HG02610 (cell line): ENCODE measurements at regions not wholly inside any gene's neighbourhood (a gene's known extent, or its start where the extent isn't known, plus 50 kb on each side); places are given as distances from the start of the nearest gene placed in this dataset.

Source experiments
- ATAC-seq: cut with Tn5 transposase; IDR thresholded peaks from one replicate; pipeline ENCODE4 v1.9.1; 2021; ENCODE audit warnings: mild to moderate bottlenecking, moderate library complexity; ENCODE audit not compliant: unreplicated experiment

DNA sequence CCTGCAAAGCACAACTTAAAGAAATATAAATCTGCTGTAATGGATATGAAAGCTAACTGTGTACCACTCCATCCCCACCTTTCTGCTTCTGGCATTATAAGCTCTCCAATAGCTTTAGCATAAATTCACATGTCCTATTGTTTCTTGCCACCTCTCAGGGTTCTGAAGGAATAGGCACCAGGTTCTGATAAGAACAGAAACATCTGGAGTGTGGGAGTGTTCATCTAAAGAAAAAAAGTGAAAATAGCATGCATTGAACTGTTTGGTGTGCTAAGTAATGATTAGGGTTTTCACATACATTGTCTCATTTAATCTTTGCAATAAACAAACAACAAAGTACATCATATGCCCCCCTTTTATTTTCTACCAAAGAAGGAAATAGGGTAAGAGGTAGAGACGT lies 72.3 kb downstream of the FAM76B start:
- no peak for ATAC-seq

DNA sequence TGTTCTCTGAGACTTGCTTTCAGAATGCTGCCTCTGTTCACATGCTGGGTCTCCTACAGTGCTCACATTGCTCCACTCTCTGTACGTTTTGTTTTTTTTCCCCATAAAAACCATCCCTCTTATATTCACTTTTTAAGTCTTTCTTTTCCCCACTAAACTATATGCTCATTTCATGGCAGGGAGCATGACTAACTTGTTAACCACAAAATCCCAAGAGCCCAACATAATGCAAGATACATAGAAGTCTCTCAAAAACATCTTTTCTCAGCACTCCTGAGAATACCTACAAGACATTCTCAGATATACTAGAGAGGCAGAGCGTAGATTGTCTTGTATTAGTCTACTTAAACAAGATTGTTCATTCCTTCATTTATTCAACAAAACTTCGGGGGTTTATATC lies 73.3 kb downstream of the FAM76B start:
- peak; percentile 21 for ATAC-seq

DNA sequence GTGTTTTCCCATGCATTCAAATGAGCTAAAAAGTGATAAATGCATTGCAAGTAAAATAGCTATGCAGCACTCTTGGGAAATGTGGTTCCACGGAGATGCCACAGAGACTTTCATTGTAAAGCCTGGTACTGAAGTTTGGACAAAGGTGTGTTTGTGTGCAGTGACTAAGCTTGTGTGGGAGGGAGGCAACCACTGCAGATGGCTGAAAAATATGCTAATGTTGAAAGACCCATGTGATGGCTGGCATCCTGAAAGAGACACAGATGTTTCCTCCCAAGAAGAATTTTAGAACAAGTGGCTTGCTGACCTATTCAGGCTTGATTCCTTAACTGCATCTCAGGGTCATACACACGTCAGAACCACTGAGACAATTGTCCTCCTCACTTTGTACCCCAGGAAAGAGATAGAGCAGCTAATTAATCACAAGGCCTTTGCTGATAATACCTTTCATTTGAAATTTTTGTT lies 73.8 kb downstream of the FAM76B start:
- ATAC-seq: peak; percentile 82

DNA sequence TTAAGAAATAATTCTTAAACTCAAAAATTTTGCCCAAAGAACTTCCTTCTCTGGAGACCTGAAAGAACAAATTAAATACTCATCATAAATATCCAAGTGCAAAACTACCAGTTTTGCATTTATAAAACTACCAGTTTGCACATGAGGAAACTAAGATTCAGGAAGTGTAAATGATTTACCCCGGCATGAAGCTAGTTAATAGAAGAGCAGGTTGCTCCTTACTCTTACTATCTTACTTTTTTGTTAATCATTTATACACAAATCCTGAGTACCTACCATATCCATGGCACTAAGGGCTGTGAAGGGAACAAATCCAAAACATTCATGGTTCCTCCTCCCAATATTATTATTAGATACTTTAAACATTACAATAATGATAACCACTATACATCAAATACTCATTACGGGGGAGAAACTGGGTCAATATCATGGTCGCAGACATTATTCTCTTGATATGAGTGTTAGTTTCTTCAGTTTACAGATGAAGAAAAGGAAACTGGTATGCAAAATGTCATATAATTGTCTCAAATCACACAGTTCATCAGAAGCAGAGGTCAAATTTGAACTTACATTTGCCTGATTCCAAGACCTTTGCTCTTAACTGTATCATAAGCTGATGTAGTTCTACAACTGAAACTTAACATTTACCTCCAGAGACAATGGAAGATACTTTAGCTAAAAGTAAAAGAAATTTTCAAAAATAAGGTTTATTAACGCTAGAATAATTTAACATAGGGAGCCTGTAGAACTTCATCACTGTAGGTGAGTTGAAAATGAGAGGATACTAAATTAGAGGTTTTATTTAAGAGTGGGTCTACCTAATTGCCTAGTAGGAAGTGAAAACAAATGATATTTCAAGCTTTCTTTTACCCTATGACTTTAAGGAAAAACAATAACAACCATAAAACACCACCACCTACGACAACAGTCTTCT lies 74.5 kb downstream of the FAM76B start:
- ATAC-seq: no peak

DNA sequence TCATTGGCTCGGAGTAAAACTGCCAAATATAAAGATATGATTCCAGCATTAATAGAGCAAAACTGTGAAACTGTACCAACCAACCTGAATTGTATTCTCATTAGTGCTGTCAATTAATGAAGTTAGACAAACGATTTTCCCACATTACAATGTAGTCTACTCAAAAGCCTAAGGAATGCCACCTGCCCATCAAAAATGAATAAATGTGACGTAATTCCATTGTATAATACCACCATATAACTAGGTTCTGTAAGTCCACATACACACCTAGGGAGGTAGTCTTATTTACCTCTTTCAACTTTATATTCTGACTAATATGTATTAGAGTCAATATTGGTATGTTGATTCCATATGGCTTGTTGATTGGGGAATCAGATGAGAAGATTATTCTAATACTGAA lies 76.2 kb downstream of the FAM76B start:
- ATAC-seq: no peak

DNA sequence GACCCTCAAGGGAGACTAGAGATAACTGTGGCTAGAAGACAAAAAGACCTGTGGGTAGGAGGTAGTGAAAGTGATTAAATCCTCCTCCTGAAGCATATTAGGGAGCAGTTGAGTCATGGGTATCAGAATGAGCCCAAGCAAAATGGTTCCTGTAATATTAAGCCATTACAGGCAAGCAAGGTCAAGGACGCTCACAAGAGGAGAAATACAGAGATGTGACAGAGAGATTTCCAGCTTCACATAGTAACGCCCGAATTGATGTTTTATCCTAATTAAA lies 77.7 kb downstream of the FAM76B start:
- peak; percentile 30 for ATAC-seq

DNA sequence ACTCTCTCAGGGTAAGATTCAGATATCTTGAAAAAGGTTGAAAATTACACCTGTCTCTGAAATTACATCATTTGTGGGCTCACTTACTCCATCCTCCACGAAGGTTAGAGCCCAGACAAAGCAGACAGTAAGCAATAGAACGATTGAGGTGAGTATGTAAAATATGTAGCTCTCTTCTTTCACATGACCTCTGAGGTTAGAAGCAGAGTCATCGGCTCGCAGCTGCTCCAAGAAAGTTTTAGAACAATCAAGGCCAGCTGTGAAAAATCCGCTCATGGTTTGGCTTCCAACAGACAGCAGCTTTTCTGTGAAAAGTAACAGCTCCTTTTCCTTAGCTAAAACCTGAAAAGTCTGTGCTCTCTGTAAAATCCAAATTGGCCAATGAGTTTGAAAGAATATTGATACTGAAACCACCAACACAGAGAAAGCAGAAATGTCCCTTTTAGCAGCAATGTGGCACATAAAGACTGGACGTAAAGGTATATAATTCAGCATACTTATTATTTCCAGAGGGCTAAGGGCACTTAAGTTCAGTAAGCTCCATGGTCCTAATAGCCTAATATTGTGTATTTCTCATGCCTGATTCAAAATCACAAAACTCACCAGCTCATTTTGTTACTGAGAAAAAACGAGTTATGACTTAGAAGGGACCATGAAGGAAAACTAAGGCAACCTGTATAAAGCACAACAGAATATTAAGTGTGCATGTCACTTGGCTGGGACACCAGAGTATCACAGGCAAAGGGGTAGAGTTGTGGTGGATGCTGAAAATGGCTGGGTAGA lies 78.2 kb downstream of the FAM76B start:
- ATAC-seq: peak; percentile 22

DNA sequence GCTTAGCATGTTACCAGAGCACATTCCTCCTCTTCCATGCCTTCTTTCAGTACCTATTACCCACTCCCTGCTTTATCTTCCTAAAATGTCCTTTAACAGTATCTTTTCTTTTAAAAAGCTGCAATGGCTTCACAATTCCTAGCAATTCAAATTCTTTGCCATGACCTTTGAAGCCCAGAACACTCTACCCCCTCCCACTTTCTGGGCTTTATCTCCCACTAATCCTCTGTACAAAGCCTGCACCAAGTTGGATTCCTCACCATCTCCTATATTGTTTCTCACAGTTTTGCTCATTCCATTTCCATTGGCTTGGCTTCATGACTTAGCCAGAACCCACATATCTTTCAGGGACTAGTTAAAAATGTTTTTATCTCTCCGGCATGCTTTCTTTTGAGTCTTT lies 80.9 kb downstream of the FAM76B start:
- ATAC-seq: no peak

DNA sequence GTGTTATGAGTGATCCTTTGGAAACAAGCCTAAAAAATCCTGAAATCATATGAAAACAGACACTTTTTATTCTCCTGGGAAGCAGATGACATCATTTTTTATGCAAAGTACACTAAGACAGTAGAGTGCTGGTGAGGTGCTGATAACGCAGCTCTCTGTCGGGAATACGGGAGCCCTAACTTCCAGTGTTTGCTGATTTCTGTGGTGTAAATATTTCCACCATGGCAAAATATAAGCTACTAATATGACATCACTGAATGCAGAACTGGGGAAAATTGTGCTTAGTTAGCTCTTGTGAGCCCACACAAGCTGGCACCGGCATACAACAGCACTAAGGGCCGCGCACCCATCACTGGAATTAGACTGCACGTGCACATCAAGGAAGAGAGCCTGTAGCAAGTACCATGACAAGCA lies 82.6 kb downstream of the FAM76B start:
- no peak for ATAC-seq

DNA sequence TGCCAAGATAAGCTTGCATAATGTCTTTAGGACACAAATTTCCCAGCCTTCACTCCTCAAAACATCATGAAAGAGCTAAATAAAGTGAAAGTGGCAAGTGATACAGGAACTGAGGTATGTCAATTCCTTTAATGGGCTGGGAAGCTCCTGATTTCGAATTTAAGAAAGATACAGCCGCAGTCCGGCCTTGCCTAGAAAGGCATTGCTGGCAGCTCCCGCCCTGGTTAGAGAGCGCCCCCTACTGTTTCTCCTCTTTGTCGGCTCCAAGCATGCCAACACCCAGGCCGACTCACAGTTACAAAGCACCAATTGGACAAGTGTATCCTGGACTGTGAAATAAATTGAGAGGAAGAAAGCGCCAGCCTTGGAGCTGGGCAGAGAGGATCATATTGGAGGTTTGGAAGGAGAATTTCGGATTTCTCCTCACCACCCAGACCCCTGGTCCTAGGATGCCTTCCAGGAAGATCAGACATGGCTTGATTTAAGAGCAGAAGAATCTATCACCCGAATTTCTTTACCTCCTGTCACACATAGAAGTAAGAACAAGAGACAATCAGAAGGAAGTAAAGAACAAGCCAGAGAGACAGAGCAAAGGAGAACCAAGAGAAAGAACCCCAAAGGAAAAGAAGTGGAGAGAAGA lies 84.0 kb downstream of the FAM76B start:
- ATAC-seq: peak; percentile 87

DNA sequence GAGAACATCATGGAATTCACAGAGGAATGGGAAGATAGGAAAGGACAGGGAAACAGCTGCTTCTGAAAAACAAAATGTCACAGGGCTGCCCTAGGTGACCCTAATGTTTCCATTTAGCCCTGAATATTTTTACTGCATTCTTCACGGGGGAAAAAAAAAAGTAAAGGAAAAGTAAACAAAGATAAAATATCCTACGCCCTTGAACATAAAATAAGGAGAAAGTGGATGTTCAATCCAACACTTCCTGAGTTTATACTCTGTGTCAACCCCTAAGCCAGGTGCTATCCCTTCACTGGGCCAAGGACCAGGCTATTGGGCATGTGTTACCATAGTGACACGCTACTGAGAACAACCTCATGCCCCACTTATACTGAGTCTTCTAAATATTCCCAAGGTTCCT lies 84.7 kb downstream of the FAM76B start:
- ATAC-seq: no peak

DNA sequence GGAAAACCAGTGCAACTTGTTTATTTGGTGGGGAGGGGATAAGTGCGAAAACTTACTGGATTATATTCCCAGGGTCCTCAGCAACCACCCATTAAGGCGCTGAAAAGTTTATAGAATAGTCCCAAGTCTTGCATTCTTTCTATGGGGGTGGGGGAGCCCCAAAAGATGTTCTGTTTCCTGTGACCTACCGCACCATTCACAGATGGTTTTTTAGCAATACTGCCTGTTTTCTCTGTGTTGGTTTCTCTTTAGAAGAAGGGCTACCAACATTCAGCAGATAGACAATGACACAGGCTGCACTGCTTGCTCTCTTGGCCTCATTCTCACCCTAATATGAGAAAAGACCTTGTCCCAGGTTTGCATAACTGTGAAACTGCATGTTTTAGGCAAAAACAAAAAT lies 86.5 kb downstream of the FAM76B start:
- ATAC-seq: no peak

DNA sequence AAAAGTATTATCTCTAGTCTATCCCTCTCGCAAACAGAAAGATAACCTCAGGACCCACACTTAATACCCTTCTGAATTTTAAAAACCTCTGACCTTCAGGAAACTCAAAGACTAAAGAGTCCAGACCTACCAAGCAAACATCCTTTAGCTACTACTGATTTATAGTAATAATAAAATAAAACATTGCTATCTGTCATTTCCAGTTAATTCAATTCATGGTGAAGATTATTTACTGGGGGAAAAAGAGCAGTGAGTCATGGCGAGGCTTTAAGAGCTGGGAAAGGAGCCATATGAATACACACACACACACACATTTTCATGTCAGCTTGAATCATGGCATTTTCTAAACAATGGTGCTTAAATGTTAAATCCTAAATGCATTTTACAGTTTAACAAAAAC lies 87.1 kb downstream of the FAM76B start:
- ATAC-seq: no peak

DNA sequence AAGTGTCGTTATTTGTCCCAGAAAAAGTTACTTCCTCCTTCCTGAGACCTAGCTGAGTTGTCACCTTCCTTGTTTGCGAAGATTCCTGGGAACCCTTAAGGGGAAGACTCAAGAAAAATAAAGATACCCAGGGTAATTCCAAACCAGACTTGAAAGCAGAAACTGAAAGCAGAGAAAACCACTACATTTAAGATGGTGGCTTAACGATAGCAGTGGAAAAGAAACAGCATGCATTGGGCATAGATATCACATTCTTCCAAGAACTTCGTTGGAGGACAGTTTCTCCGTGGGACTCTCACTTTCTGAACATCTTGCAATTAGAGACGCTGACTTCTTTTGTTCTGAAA lies 89.1 kb downstream of the FAM76B start:
- peak; percentile 40 for ATAC-seq

DNA sequence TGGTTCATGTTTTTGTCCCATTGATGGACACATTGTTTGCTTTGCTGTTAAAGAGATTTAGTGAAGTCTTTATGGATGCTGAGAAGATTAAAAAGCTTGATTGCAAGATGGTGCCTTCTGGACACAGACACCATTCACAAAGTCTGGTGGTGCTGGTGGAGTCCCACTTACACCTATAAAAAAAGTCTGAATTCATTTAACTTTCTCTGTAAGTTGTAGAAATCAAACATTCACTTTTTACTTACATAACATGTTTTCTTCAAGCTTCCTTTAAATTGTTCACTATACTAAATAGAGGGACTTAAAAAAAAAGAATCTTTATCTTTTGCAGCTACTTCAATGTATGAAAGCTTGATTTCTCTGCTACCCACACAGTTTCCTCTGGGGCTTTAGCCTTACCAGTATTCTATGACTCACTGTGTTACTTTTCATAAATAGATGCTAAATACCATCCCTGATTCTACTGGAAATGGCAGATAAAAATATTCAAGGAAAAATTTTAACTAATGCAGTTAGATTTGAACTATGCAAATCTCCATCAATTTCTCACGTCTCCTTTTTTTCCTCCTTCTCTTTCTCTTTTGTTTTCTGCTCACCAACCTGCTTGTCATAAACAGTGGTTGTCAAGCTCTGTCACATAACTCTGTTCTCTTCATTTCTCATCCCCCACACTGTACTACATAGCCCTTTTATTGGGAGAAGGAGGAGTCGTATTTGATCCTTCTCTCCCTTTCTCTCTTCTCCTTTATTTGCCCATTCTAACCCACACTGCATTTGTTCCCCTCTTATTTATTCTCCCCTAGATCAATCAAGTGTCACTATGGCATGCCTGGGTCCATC lies 89.7 kb downstream of the FAM76B start:
- peak; percentile 41 for ATAC-seq

DNA sequence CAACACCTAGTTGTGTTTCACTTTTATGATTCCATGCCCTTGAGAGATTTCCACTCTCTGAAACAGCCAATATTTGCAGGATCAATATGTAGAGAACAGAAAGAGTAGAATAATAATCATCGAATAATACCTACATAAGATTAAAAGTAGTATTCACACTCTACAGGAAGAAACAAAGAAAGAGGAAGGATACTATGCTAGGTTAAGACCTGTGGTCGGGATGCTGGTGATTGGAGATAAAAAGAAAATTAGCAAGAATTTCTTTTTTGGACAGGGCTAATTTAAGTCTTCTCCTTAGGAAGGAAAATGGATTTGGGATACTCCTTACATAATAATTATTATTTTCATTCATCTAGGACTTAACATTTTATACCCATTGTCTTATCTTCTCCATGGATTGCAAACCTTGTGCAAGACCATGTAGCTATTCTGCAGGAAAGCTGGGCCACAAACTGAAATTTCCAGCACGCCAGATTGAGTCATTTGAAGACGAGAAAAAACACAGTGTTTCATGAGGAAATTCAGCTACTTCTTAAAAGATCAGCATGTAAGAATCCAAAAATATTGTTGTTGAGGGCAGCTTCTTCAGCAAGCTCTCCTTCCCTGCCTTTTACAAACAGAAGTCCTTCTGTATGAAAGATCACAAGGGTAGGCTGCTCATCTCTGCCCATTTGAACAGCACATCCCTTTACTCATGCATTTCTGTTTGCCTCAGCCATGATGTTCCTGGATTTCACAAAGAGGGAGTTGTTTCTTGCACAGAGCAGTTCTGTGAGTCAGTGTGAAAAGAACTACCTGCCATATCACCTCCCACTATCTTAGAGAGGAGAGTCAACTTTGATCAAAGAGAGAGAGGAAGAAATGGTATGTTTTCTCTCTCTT lies 90.7 kb downstream of the FAM76B start:
- ATAC-seq: no peak

DNA sequence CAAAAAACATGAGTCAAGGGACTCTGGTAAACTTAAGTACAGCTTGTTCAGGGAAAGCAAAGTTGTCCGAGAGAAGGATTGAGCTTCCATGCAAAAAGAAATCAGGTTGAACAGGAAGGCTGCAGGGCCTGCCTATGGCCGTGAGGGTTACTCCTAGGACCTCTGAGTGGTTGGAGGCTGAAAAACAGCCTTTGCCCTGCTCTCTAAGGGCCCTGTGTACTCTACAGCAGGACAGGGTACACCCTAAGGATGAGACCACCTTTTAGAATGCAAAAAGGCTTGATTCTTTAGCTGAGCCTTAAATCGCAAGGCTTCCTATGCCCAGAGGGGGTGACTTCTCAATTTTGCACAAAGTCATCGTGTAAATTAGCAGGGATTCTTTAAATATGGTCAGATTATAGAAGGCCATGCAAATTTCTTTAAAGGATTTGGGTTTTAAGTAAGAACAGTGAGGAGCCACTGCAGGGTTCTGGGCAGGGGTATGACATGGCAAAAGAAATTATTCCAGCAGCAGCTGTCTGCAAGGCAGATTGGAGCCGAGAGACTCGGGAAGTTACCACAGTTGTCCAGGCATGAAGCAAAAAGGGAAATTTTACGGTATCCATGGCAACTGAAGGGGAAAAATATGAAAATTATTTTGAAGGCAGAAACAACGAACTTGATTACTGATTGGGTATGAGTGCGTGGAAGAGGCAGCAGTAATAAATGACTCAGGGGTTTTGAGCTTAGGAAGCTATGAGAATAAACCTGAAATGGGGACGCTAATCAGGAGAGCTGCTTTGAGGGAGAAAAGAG lies 91.8 kb downstream of the FAM76B start:
- peak; percentile 38 for ATAC-seq

DNA sequence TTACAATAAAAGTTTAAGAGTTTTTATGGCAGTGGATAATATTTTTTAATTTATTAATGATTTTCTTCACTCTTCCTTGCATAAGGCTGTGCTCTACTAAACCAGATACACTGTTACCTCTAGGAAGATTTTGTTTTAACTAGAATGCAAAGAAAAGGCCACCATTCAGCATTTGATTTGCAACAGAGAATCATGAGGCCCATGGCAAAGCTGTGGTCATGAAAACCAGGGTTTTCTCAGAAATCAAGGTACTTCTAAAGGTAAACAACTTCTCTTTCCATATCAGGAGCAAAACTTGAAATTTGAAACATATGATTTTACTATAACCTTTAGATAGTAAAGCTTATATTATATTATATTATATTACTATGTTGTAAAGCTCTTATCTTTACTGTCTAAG lies 94.4 kb downstream of the FAM76B start:
- no peak for ATAC-seq

DNA sequence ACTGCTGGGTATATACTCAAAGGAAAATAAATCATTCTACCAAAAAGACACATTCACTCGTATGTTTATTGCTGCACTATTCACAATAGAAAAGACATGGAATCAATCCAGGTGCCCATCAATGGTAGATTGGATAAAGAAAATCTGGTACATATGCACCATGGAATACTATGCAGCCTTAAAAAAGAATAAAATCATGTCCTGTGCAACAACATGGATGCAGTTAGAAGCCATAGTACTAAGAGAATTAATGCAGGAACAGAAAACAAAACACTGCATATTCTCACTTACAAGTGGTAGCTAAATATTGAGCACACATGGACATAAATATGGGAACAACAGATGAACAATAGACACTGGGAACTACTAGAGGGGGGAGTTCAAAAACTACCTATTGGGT lies 96.3 kb downstream of the FAM76B start:
- no peak for ATAC-seq
